WTC11 (cell line): ENCODE measurements at regions not wholly inside any gene's neighbourhood (a gene's known extent, or its start where the extent isn't known, plus 50 kb on each side); places are given as distances from the start of the nearest gene placed in this dataset.

Experiments
- ATAC-seq: fragments of 200-7000 bp; cut with Tn5 transposase; 2 replicates; pipeline ENCODE4 v1.10.0; 2021; ENCODE audit warnings: mild to moderate bottlenecking, moderate library complexity
- CTCF ChIA-PET: fragments of 300-600 bp; sonication (Branson Sonifier 250); formaldehyde crosslinking; loops from one replicate; lab custom pipeline; 2021; ENCODE audit warnings: antibody characterized with exemption; lab: Charles Lee
- POLR2A ChIA-PET: fragments of 350-600 bp; sonication (Branson Sonifier 250); formaldehyde crosslinking; loops from one replicate; lab custom pipeline; 2021; ENCODE audit warnings: antibody characterized with exemption; lab: Charles Lee
- DNase-seq: peaks from one replicate; pipeline ENCODE4 v3.0.0; 2021; ENCODE audit warnings: low spot score
- H3K27ac Mint-ChIP-seq: 2 replicates; pipeline ENCODE4 v1.8.0; 2021; ENCODE audit warnings: mixed read lengths
- H3K27me3 Mint-ChIP-seq: 2 replicates; pipeline ENCODE4 v1.8.0; 2021; ENCODE audit warnings: low read depth, mild to moderate bottlenecking, moderate library complexity, mixed read lengths
- H3K36me3 Mint-ChIP-seq: 2 replicates; pipeline ENCODE4 v1.8.0; 2021; ENCODE audit warnings: mixed read lengths
- H3K4me1 Mint-ChIP-seq: 2 replicates; pipeline ENCODE4 v1.8.0; 2022; ENCODE audit warnings: mixed read lengths
- H3K4me3 Mint-ChIP-seq: 2 replicates; pipeline ENCODE4 v1.8.0; 2021; ENCODE audit warnings: mild to moderate bottlenecking, moderate library complexity, mixed read lengths
- H3K9me3 Mint-ChIP-seq: 2 replicates; pipeline ENCODE4 v1.8.0; 2021; ENCODE audit warnings: mixed read lengths
- AFF4 ChIP-seq: sonication (generic); formaldehyde crosslinking; IDR thresholded peaks from 2 replicates; pipeline ENCODE4 v1.8.1; 2023; ENCODE audit warnings: mild to moderate bottlenecking, missing genetic modification reagents, borderline replicate concordance
- ATF1 ChIP-seq: sonication (generic); formaldehyde crosslinking; IDR thresholded peaks from 2 replicates; pipeline ENCODE4 v1.8.1; 2023; ENCODE audit warnings: mild to moderate bottlenecking, moderate library complexity, missing genetic modification reagents
- ATF3 ChIP-seq: sonication (generic); formaldehyde crosslinking; conservative IDR thresholded peaks from 2 replicates; pipeline ENCODE4 v1.8.1; 2022; ENCODE audit warnings: mild to moderate bottlenecking, missing genetic modification reagents
- E2F4 ChIP-seq: sonication (generic); formaldehyde crosslinking; IDR thresholded peaks from 2 replicates; pipeline ENCODE4 v1.8.1; 2022; ENCODE audit warnings: low read depth, mild to moderate bottlenecking, moderate library complexity, missing genetic modification reagents, borderline replicate concordance
- ERG ChIP-seq: fragments of 250-450 bp; sonication (Bioruptor Pico); IDR thresholded peaks from 2 replicates; pipeline ENCODE4 v1.8.0; 2021; ENCODE audit warnings: mild to moderate bottlenecking
- NR1H2 ChIP-seq: sonication (generic); formaldehyde crosslinking; IDR thresholded peaks from 2 replicates; pipeline ENCODE4 v1.9.0; 2021; ENCODE audit warnings: mild to moderate bottlenecking, moderate library complexity, missing genetic modification reagents
- PREB ChIP-seq: sonication (generic); formaldehyde crosslinking; IDR thresholded peaks from 2 replicates; pipeline ENCODE4 v1.8.1; 2022; ENCODE audit warnings: mild to moderate bottlenecking, missing genetic modification reagents, moderate library complexity, borderline replicate concordance
- SP1 ChIP-seq: sonication (generic); formaldehyde crosslinking; conservative IDR thresholded peaks from 2 replicates; pipeline ENCODE4 v1.8.1; 2022; ENCODE audit warnings: missing genetic modification reagents
- TEAD1 ChIP-seq: sonication (generic); formaldehyde crosslinking; IDR thresholded peaks from 2 replicates; pipeline ENCODE4 v1.8.0; 2022; ENCODE audit warnings: mild to moderate bottlenecking, missing genetic modification reagents
- ZNF138 ChIP-seq: sonication (generic); formaldehyde crosslinking; conservative IDR thresholded peaks from 2 replicates; pipeline ENCODE4 v1.8.1; 2022; ENCODE audit warnings: mild to moderate bottlenecking, moderate library complexity, missing genetic modification reagents
- ZNF425 ChIP-seq: fragments of 250-450 bp; sonication (Bioruptor Pico); conservative IDR thresholded peaks from 2 replicates; pipeline ENCODE4 v1.9.0; 2021; ENCODE audit warnings: mild to moderate bottlenecking
- TF ChIP-seq, protein P1 (sequence below): sonication (generic); formaldehyde crosslinking; IDR thresholded peaks from 2 replicates; pipeline ENCODE4 v1.8.1; 2023; ENCODE audit warnings: mild to moderate bottlenecking, missing genetic modification reagents
- TF ChIP-seq, protein P2 (sequence below): sonication (generic); formaldehyde crosslinking; IDR thresholded peaks from 2 replicates; pipeline ENCODE4 v1.8.0; 2023; ENCODE audit warnings: missing genetic modification reagents
- TF ChIP-seq, protein P3 (sequence below): sonication (generic); formaldehyde crosslinking; conservative IDR thresholded peaks from 2 replicates; pipeline ENCODE4 v1.8.1; 2023; ENCODE audit warnings: mild to moderate bottlenecking, low read depth, missing genetic modification reagents, moderate library complexity
- TF ChIP-seq, protein P4 (sequence below): sonication (generic); formaldehyde crosslinking; IDR thresholded peaks from 2 replicates; pipeline ENCODE4 v1.8.1; 2023; ENCODE audit warnings: mild to moderate bottlenecking, missing genetic modification reagents, moderate library complexity

- ATAC-seq (no peak), DNase-seq (no peak)
- Mint-ChIP-seq H3K27ac (no peak overlapping the region), H3K4me1 (peaks cover 23% of the 10 kb centered on the region), H3K9me3 (peaks cover 10% of the 10 kb centered on the region), H3K36me3 (no peaks in the 10 kb centered on the region), H3K27me3 (no peaks in the 10 kb centered on the region), H3K4me3 (no peak overlapping the region)
- POLR2A ChIA-PET: no interaction called here
- CTCF ChIA-PET: no interaction called here
- TF ChIP-seq, protein P1, sequence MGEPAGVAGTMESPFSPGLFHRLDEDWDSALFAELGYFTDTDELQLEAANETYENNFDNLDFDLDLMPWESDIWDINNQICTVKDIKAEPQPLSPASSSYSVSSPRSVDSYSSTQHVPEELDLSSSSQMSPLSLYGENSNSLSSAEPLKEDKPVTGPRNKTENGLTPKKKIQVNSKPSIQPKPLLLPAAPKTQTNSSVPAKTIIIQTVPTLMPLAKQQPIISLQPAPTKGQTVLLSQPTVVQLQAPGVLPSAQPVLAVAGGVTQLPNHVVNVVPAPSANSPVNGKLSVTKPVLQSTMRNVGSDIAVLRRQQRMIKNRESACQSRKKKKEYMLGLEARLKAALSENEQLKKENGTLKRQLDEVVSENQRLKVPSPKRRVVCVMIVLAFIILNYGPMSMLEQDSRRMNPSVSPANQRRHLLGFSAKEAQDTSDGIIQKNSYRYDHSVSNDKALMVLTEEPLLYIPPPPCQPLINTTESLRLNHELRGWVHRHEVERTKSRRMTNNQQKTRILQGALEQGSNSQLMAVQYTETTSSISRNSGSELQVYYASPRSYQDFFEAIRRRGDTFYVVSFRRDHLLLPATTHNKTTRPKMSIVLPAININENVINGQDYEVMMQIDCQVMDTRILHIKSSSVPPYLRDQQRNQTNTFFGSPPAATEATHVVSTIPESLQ (CRISPR knock-in tag): no peak
- TF ChIP-seq, protein P2, sequence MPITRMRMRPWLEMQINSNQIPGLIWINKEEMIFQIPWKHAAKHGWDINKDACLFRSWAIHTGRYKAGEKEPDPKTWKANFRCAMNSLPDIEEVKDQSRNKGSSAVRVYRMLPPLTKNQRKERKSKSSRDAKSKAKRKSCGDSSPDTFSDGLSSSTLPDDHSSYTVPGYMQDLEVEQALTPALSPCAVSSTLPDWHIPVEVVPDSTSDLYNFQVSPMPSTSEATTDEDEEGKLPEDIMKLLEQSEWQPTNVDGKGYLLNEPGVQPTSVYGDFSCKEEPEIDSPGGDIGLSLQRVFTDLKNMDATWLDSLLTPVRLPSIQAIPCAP (CRISPR knock-in tag): no peak
- TF ChIP-seq TEAD1 (CRISPR knock-in tag): no peak
- no peak for TF ChIP-seq ATF1 (CRISPR knock-in tag)
- TF ChIP-seq ZNF138 (CRISPR knock-in tag): no peak
- no peak for TF ChIP-seq ZNF425 (CRISPR knock-in tag)
- TF ChIP-seq NR1H2: no peak
- no peak for TF ChIP-seq E2F4 (CRISPR knock-in tag)
- TF ChIP-seq SP1 (CRISPR knock-in tag): no peak
- TF ChIP-seq ERG (CRISPR knock-in tag): no peak
- TF ChIP-seq AFF4 (CRISPR knock-in tag): no peak
- TF ChIP-seq ATF3 (CRISPR knock-in tag): no peak
- TF ChIP-seq PREB (CRISPR knock-in tag): no peak
- TF ChIP-seq, protein P3, sequence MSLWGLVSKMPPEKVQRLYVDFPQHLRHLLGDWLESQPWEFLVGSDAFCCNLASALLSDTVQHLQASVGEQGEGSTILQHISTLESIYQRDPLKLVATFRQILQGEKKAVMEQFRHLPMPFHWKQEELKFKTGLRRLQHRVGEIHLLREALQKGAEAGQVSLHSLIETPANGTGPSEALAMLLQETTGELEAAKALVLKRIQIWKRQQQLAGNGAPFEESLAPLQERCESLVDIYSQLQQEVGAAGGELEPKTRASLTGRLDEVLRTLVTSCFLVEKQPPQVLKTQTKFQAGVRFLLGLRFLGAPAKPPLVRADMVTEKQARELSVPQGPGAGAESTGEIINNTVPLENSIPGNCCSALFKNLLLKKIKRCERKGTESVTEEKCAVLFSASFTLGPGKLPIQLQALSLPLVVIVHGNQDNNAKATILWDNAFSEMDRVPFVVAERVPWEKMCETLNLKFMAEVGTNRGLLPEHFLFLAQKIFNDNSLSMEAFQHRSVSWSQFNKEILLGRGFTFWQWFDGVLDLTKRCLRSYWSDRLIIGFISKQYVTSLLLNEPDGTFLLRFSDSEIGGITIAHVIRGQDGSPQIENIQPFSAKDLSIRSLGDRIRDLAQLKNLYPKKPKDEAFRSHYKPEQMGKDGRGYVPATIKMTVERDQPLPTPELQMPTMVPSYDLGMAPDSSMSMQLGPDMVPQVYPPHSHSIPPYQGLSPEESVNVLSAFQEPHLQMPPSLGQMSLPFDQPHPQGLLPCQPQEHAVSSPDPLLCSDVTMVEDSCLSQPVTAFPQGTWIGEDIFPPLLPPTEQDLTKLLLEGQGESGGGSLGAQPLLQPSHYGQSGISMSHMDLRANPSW (CRISPR knock-in tag): no peak
- TF ChIP-seq, protein P4, sequence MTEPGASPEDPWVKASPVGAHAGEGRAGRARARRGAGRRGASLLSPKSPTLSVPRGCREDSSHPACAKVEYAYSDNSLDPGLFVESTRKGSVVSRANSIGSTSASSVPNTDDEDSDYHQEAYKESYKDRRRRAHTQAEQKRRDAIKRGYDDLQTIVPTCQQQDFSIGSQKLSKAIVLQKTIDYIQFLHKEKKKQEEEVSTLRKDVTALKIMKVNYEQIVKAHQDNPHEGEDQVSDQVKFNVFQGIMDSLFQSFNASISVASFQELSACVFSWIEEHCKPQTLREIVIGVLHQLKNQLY (CRISPR knock-in tag): no peak
Measured at GRCh38 chr21:20108976-20109540, 889.2 kb upstream of the NCAM2 start.
